Liver (tissue), 3 donors: ENCODE measurements at regions not wholly inside any gene's neighbourhood (a gene's known extent, or its start where the extent isn't known, plus 50 kb on each side); places are given as distances from the start of the nearest gene placed in this dataset.

Experiments
- EGR1 ChIP-seq, 2 donors: IDR thresholded peaks; 2 replicates each; pipeline ENCODE4 v1.6.1; 2016 to 2018; ENCODE audit warnings: antibody characterized with exemption in 2 of 2, low read depth in 2 of 2
- GABPA ChIP-seq, 2 donors: IDR thresholded peaks in 1 of 2; conservative IDR thresholded peaks in 1 of 2; 2 replicates each; pipeline ENCODE4 v1.6.1; 2016; ENCODE audit warnings: antibody characterized with exemption in 2 of 2, mild to moderate bottlenecking in 1 of 2, moderate library complexity in 1 of 2
- JUND ChIP-seq, 2 donors: IDR thresholded peaks; 2 replicates each; pipeline ENCODE4 v1.6.1; 2016; ENCODE audit warnings: antibody characterized with exemption in 2 of 2
- MAX ChIP-seq: IDR thresholded peaks from 2 replicates; pipeline ENCODE4 v1.6.1; 2016; ENCODE audit warnings: antibody characterized with exemption
- RAD21 ChIP-seq, 2 donors: IDR thresholded peaks; 2 replicates each; pipeline ENCODE4 v1.6.1; 2016; ENCODE audit warnings: antibody characterized with exemption in 2 of 2, mild to moderate bottlenecking in 2 of 2
- RXRA ChIP-seq, 2 donors: IDR thresholded peaks; 2 replicates each; pipeline ENCODE4 v1.6.1; 2017 to 2018; ENCODE audit warnings: antibody characterized with exemption in 2 of 2, mild to moderate bottlenecking in 1 of 2
- SP1 ChIP-seq: IDR thresholded peaks from 2 replicates; pipeline ENCODE4 v1.6.1; 2018; ENCODE audit warnings: antibody characterized with exemption, mild to moderate bottlenecking
- TAF1 ChIP-seq: conservative IDR thresholded peaks from 2 replicates; pipeline ENCODE4 v1.6.1; 2016; ENCODE audit warnings: antibody characterized with exemption, mild to moderate bottlenecking
- YY1 ChIP-seq: IDR thresholded peaks from 2 replicates; pipeline ENCODE4 v1.6.1; 2016; ENCODE audit warnings: antibody characterized with exemption, mild to moderate bottlenecking
- ZBTB33 ChIP-seq: IDR thresholded peaks from 2 replicates; pipeline ENCODE4 v1.6.1; 2016; ENCODE audit warnings: antibody characterized with exemption
- TF ChIP-seq, protein P1 (sequence below): fragments of 150-350 bp; IDR thresholded peaks from 2 replicates; pipeline ENCODE4 v1.5.1; 2017; ENCODE audit warnings: improper control_type of control experiment, low read depth, low read length; ENCODE audit not compliant: missing input control
- TF ChIP-seq, protein P2 (sequence below): IDR thresholded peaks from 2 replicates; pipeline ENCODE4 v1.6.1; 2016; ENCODE audit warnings: antibody characterized with exemption, mild to moderate bottlenecking
- donor health status: healthy.
- donor health status: healthy.

GRCh38 chr7:106374437-106374836 lies 89.7 kb upstream of the NAMPT start:
- TF ChIP-seq EGR1 (IDR thresholded peaks at IDR 0.05; ENCODE audit: low read depth in 2 of 2), result no peak
- TF ChIP-seq, protein P1, sequence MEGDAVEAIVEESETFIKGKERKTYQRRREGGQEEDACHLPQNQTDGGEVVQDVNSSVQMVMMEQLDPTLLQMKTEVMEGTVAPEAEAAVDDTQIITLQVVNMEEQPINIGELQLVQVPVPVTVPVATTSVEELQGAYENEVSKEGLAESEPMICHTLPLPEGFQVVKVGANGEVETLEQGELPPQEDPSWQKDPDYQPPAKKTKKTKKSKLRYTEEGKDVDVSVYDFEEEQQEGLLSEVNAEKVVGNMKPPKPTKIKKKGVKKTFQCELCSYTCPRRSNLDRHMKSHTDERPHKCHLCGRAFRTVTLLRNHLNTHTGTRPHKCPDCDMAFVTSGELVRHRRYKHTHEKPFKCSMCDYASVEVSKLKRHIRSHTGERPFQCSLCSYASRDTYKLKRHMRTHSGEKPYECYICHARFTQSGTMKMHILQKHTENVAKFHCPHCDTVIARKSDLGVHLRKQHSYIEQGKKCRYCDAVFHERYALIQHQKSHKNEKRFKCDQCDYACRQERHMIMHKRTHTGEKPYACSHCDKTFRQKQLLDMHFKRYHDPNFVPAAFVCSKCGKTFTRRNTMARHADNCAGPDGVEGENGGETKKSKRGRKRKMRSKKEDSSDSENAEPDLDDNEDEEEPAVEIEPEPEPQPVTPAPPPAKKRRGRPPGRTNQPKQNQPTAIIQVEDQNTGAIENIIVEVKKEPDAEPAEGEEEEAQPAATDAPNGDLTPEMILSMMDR, result no peak
- TF ChIP-seq, protein P2, sequence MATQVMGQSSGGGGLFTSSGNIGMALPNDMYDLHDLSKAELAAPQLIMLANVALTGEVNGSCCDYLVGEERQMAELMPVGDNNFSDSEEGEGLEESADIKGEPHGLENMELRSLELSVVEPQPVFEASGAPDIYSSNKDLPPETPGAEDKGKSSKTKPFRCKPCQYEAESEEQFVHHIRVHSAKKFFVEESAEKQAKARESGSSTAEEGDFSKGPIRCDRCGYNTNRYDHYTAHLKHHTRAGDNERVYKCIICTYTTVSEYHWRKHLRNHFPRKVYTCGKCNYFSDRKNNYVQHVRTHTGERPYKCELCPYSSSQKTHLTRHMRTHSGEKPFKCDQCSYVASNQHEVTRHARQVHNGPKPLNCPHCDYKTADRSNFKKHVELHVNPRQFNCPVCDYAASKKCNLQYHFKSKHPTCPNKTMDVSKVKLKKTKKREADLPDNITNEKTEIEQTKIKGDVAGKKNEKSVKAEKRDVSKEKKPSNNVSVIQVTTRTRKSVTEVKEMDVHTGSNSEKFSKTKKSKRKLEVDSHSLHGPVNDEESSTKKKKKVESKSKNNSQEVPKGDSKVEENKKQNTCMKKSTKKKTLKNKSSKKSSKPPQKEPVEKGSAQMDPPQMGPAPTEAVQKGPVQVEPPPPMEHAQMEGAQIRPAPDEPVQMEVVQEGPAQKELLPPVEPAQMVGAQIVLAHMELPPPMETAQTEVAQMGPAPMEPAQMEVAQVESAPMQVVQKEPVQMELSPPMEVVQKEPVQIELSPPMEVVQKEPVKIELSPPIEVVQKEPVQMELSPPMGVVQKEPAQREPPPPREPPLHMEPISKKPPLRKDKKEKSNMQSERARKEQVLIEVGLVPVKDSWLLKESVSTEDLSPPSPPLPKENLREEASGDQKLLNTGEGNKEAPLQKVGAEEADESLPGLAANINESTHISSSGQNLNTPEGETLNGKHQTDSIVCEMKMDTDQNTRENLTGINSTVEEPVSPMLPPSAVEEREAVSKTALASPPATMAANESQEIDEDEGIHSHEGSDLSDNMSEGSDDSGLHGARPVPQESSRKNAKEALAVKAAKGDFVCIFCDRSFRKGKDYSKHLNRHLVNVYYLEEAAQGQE, result no peak
- no peak for TF ChIP-seq TAF1
- no peak for TF ChIP-seq GABPA (IDR thresholded peaks at IDR 0.05 in 1 of 2, conservative IDR thresholded peaks at IDR 0.05 in 1 of 2)
- no peak for TF ChIP-seq ZBTB33
- TF ChIP-seq JUND (IDR thresholded peaks at IDR 0.05), result no peak
- TF ChIP-seq RAD21 (IDR thresholded peaks at IDR 0.05), result no peak
- no peak for TF ChIP-seq YY1
- no peak for TF ChIP-seq MAX
- no peak for TF ChIP-seq SP1
- TF ChIP-seq RXRA (IDR thresholded peaks at IDR 0.05), result no peak
